ENCODE measurements at regions not wholly inside any gene's neighbourhood (a gene's known extent, or its start where the extent isn't known, plus 50 kb on each side); places are given as distances from the start of the nearest gene placed in this dataset.

DNA sequence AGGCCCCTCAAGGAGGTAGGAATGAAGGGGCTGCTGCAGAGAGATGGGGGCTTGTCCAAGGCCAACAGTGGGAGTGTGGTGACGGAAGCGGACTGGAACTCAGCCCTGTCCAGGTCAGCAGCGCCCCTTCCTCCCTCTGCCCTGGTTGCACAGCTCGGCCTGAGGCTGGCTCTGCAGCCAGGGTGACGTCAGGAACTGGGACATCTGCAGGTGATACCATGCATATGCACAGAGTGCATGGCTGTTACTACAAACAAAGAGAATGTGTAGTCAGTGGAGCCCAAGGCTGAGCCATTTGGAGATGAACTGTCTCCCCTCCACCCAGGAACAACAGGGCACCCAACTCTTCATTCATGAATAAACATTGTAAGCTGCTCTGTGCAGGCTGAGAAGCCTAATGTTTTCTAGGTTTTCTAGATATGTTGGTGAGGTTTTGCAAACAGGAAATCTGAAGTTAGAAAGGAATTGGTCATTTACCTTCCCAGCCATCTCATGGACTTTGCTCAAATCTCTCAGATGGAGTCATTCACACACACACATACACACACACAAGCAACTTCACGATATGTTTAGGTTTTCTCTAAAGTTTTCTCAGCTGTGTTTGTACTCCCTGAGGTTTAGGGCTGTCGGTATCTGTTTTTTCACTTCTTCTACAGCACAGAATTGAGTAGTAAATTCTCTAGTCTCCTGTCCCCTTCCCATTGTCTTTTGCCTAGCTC is 117.2 kb downstream of the TLE3 start:
- no peak for DNase-seq (ENCODE audit: low read depth in 2 of 2)

DNA sequence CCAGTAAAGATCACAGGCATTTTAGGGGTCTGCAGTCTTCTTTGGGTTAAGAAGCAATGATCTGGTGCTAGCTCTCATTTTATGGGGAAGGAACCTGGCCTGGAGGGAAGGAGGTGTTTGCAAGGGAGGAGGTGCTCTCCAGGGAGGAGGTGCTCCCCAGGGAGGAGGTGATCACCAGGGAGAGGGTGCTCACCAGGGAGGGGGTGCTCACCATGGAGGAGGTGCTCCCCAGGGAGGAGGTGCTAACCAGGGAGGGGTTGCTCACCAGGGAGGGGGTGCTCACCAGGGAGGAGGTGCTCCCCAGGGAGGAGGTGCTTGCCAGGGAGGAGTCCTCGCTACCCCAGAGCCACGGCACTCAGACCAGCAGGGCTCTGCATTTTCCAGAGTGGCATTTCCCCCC is 115.7 kb downstream of the TLE3 start:
- DNase-seq (ENCODE audit: low read depth in 2 of 2) = no peak

DNA sequence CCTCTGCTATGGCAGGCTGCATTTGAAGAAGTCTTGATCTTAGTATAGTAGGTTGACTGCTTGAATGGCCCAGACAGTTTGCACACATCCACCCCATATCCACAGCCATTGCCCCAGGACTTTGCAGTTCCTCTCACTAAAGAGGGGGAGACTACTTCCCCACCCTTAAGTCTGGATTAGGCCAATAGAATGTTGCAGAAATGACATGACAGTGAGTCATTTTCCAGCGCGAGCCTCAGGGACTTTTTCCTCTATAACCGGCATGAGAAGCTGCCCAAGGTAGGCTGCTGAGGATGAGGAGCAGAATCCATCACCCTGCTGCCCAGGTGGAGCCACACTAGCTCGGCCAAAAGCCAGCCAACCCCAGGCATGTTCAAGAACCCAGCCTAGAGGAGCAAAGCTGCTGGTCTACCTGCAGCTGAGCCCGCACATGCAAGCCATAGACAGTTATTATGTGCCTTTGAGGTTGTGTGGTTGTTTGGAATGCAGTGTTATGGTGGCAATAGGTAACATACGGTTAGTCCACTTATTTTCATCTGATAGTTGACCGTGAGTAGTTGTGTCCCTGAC is 113.9 kb downstream of the TLE3 start:
- DNase-seq (ENCODE audit: low read depth in 2 of 2) = no peak

DNA sequence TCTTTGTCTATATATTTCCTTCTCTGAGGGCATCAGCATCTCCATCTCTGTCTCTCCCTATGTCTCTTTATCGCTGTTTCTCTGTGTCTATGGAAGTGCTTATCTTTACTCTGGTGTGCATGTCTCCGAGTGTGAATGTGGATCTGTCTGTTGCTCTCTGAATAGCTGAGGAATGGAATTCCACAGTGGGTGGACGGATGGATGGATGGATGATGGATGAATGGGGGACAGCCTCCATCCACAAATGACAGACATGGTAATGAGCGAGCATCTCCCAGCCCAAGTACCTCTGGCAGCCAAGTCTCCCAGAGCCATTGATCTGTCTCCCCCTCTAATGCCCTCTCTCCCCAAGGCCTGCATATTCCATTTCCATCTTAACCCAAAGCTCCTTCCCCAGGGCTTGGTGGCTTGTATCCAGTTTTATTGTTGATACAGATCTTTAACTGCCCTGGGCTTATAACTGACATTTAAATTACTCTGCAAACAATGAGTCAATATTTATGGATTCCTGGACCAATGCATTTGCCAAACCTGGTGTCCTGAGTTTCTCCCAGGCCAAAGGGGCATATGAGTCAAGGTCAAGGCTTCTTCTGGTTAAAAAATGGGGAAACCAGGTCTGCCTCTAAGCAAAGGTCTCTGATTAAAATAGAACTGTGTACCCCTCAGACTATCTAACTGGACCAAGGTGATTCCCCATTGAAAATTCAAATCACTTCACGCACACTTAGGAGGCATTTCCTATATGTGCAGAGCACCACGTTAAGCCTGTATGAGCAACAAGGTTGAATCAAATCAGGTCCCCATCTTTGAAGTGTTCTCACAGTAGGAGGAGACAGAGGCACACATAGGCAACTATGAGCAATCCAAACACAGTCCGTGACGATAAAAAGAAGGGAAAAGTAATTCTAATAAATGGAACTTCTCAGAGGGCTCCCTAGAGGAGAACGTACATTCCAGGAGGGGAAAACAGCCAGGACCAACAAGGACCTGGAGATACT is 109.9 kb downstream of the TLE3 start:
- DNase-seq (ENCODE audit: low read depth in 2 of 2) = no peak

DNA sequence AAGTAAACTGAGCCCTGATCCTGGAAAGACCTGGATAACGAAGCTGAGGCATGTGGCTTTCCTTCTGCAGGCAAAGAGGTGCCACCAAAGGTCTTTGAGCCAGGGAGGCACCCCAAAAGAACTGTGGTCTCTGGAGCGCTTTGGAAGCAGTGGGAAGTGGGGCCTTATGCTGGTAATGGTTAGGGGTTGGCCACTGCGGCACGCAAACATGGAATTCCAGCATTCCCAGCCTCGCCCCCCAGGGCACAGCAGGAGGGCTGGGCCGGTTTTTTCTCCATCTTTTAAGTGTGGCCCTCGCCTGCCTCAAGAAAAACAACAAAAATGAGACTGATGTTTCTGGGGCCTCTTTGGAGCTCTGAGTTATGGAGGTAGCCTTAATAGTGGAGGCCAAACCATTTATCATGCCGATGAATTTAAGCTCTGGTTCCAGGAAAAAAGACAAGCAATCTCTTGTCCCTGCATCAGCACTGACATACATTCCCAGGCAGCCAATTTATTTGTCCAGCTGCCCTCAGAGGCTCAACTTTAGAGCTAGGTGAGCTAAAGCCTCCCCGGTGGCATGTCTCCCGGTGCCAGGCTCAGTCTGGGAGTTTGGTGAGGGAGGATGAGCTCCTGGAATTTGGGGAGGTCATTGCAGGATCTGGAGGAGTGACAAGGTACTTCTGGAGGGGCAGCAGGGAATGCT is 109.0 kb downstream of the TLE3 start:
- no peak for DNase-seq (ENCODE audit: low read depth in 2 of 2)

DNA sequence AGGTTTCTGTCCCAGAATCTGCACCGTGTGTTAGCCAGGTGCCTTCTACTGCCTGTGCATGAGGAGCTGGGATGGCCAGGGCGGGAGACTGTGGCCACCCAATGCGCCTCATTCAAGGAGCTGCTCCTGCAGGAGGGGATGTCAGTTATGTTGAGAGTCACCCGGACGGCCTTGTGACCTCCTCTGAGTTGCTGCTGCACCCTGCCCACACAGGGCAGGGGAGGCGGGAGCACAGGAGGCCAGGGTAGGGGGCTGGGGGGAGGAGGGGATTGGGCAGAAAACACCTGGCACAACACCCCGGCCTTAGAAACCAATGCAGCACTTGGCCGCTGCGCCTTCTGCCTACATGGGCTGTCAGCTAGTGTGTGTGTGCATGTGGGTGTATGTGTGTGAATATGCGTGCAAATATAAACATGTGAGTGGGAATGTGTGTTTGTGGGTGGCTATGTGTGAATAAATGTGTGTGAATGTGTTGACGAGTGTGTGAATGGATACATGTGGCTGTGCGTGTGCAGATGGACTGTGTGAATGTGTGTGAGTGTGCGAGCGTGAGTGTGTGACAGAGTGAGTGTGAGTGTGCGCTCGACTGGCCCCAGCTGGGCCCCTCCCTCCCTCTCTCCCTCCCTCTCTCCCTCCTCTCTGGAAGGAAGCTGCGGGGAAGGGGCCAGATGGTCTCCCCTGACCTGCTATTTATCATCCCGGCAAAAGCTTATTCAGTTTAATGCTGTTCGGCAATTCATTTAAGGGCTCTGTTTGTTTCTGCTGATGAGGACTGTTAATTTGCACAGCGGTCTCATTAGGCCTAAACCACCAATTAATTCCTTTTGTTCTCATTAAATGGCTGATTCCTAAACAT is 106.9 kb downstream of the TLE3 start:
- DNase-seq (ENCODE audit: low read depth in 2 of 2) = no peak

DNA sequence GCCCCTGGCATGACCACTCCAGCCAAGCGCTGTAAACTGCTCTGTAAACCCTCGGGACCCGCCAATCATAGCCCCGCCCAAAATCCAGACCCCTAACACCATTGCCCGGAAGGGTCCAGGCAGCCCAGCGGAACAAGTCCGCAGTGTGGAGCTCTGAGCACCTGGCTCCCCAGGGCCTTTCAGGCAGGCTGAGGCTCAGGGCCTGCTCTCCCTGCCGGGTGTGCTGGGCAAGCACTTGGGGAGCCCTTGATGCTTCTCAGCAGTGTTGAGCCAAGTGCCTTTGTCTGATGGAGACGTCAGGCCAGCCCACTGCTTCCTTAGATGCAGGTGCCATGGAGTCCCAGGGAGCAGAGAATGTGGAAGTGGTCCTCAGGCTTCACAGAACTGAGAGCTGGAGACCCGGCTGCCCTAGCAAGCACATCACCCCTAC is 106.2 kb downstream of the TLE3 start:
- no peak for DNase-seq (ENCODE audit: low read depth in 2 of 2)

DNA sequence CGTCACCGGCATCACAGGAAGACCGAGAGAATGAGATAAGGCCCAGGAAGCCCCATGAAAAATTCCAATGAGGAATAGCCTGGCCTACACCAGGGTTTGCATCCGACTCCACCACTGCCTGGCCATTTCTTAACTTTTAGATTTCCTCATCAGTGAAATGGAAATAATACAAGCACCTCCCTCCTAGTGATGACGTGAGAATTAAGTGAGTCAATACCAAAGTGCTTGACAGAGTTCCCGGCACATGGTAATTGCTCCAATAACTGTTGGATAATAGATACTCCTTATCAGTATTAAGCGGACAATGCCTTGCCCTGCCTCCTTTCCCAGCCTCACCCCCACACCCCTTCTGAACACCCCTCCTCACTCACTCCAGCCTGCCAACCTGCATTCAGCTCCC is 105.4 kb downstream of the TLE3 start:
- no peak for DNase-seq (ENCODE audit: low read depth in 2 of 2)

DNA sequence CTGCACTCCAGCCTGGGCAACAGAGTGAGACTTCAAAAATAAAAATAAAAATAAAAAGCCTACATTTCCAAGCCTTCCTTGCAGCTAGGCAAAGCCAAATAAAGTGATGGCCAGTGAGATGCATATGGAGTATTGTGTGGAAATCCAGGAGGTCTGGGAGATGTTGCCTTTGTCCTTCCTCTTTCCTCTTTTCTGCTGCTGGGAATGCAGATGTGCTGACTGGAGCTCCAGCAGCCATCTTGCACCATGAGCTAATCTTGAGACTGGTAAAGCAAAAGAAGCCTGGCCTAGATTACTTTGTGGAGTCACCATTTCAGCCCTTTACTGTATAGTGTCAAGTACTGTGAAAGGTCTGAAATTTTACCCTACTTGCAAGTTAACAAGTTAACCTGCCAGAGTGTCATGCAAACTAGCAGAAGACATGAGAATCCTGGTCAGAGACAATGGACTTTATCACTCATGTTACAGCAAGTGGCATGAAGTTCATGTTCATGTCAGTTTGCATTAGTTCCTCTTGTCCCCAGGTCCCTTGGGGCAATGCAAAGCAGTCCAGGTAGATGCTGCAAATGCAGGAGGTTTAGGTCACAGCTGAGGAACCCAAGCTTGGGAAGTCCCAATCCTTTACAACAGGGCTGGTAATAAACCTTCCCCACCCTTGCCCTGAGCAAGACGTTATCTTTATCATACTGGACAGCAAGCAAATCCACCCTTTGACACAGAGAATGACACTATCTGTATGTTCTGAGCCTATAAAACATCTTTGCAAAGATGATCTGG is 103.1 kb downstream of the TLE3 start:
- no peak for DNase-seq (ENCODE audit: low read depth in 2 of 2)

DNA sequence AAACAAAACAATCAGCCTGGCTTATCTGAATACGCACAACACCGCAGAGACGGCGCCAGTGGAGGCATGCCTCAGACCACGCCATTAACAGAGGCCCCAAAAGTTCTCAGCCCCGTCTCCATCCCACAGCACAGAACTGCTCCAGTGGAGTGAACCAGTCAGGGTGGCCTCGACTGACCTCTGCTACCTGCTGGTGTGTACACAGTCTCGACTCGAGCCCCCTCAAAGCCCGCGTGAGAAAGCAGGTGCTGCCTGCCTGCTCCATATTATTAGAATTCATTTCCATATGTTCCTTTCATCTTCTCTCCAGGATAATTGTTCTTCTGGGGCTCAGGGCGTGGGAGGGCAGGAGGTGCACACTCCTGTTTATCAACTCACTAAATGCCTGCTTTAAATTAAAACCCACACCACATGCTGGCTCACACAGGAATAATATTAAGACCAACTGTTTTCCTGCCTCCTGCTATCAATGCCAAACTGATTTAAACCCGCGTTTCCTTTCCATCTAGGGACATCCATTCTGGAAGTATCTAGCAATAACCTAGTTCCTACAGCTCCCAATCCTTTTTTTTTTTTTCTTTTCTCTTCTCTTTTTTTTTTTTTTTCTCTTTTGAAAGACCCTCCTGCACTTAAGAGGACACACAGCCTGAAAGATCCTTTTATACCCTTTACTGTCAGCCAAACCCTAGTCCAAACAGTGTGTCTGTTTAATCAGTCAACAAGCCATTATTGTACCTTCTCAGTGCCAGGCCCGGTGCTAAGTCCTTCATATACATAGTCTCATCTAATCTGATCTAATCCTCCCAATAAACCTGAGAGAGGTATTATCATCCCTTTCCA is 101.2 kb downstream of the TLE3 start:
- DNase-seq (ENCODE audit: low read depth in 2 of 2) = no peak

DNA sequence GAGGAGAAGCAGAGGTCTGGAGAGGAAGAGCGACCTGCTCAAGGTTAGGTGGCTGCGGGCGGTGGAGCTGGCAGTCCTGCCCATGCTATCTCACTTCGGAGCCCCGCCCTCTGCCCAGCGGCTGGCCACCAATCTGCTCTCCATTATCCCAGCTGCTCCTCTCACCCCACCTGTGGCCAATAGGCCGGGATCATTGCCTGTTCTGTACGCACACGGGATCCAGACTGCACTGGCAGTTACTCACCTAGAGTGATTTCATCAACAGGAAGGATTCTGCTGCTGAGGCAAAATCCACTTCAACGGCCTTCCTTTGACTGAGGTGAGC is 100.6 kb downstream of the TLE3 start:
- DNase-seq (ENCODE audit: low read depth in 2 of 2) = no peak

All from stimulated activated CD4-positive, alpha-beta T cell treated with anti-CD3 and anti-CD28 coated beads, Interleukin-4, amount 100 ng/mL, for 48 hours (primary cell).